Endothelial cell of umbilical vein (primary cell): ENCODE measurements at regions not wholly inside any gene's neighbourhood (a gene's known extent, or its start where the extent isn't known, plus 50 kb on each side); places are given as distances from the start of the nearest gene placed in this dataset.

Experiments used
- CTCF ChIP-seq, 2 donors: IDR thresholded peaks; 1 replicate in 1 of 2; 2 replicates in 1 of 2; pipeline ENCODE4 v1.5.1; 2011; ENCODE audit warnings: low read length in 2 of 2, mild to moderate bottlenecking in 2 of 2, moderate library complexity in 2 of 2, control low read depth in 1 of 2, inconsistent platforms in 1 of 2, low read depth in 1 of 2; ENCODE audit not compliant: insufficient read depth in 1 of 2; ENCODE audit errors: extremely low read depth in 1 of 2
- EZH2 ChIP-seq: IDR thresholded peaks from 2 replicates; pipeline ENCODE4 v1.6.1; 2012; ENCODE audit warnings: borderline replicate concordance, low read depth, mild to moderate bottlenecking, moderate library complexity, low read length, inconsistent platforms; ENCODE audit not compliant: severe bottlenecking
- TF ChIP-seq, protein P1 (sequence below): IDR thresholded peaks from 2 replicates; pipeline ENCODE4 v1.6.1; 2011; ENCODE audit not compliant: insufficient read depth, insufficient read length

- TF ChIP-seq CTCF (IDR thresholded peaks at IDR 0.05; ENCODE audit: extremely low read depth in 1 of 2, insufficient read depth in 1 of 2, low read depth in 1 of 2, low read length in 2 of 2), result no peak
- TF ChIP-seq, protein P1, sequence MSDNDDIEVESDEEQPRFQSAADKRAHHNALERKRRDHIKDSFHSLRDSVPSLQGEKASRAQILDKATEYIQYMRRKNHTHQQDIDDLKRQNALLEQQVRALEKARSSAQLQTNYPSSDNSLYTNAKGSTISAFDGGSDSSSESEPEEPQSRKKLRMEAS, result no peak
- no peak for TF ChIP-seq EZH2
Measured at GRCh38 chr15:69592954-69593353, 140.3 kb downstream of the RPLP1 start.
